ENCODE measurements at regions not wholly inside any gene's neighbourhood (a gene's known extent, or its start where the extent isn't known, plus 50 kb on each side); places are given as distances from the start of the nearest gene placed in this dataset.
"Not testable (repeated sequence)": the region's sequence is repeated elsewhere in the genome, so short reads cannot be mapped to it uniquely, and the experiment has no call there.

- DNase-seq (ENCODE audit: low spot score), result no peak
Measured at GRCh38 chr3:81851176-81851575, 89.7 kb upstream of the GBE1 start.

- DNase-seq (ENCODE audit: low spot score), result no peak
Measured at GRCh38 chr3:81846988-81847387, 85.5 kb upstream of the GBE1 start.

GRCh38 chr3:81841540-81841939 is 80.1 kb upstream of the GBE1 start:
- no peak for DNase-seq (ENCODE audit: low spot score)

GRCh38 chr3:81839504-81840094 is 78.2 kb upstream of the GBE1 start:
- no peak for DNase-seq (ENCODE audit: low spot score)

GRCh38 chr3:81838457-81838856 is 77.0 kb upstream of the GBE1 start:
- DNase-seq (ENCODE audit: low spot score), result no peak

GRCh38 chr3:81837071-81837593 is 75.7 kb upstream of the GBE1 start:
- DNase-seq (ENCODE audit: low spot score), result no peak

GRCh38 chr3:81829937-81830336 is 68.5 kb upstream of the GBE1 start:
- DNase-seq (ENCODE audit: low spot score), result no peak

GRCh38 chr3:81829272-81829671 is 67.8 kb upstream of the GBE1 start:
- not testable (repeated sequence) for DNase-seq (ENCODE audit: low spot score)

- DNase-seq (ENCODE audit: low spot score), result no peak
Measured at GRCh38 chr3:81823882-81824395, 62.5 kb upstream of the GBE1 start.

GRCh38 chr3:81823086-81823485 is 61.6 kb upstream of the GBE1 start:
- DNase-seq (ENCODE audit: low spot score), result no peak

- DNase-seq (ENCODE audit: low spot score), result no peak
Measured at GRCh38 chr3:81816473-81817250, 55.2 kb upstream of the GBE1 start.

GRCh38 chr3:81812098-81812497 is 50.7 kb upstream of the GBE1 start:
- DNase-seq (ENCODE audit: low spot score), result not testable (repeated sequence)

Data from kidney capillary endothelial cell (primary cell).